ENCODE measurements at regions not wholly inside any gene's neighbourhood (a gene's known extent, or its start where the extent isn't known, plus 50 kb on each side); places are given as distances from the start of the nearest gene placed in this dataset.

DNA sequence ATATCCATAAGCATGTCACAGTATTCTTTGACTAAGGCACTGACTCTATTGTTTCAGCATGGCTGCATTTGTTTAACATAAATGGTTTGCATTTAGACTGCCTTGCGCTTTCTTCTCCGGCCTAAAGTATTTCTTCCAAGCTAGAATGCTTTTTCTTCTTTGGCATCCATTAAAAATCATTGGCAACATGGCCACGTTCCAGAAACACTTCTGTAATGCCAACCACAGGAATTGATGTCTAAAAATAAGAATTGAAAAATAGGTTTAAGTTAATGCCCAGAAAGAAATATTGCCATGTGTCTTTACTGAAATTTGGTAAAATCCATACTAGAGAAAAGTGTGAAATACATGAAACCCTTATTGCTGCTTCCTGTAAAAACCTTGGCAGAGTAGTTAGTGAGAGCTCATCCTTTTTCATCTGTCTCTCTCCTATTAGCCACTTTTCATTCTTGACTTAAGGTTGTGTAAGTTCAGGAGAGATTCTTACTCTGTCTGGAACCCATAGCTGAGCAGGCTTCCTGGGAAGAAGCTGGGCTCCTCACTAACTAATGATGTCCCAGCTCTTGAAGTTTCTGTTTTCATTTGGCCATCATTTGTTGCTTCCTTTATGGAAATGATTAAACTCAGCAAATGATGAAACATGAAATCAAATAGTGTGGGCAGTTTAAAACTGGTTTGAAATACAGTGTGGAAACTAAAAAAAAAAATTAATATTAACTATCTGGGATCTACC, 58.2 kb upstream of the RPS23 start:
- Histone ChIP-seq H3K27me3 (ENCODE audit: insufficient read depth, poor library complexity, severe bottlenecking) (no peaks in the 10 kb centered on the region), H3K4me3 (ENCODE audit: severe bottlenecking) (no peak overlapping the region), H3K36me3 (ENCODE audit: low read depth) (no peaks in the 10 kb centered on the region), H3K9me3 (ENCODE audit: severe bottlenecking) (no peaks in the 10 kb centered on the region), H3K27ac (ENCODE audit: poor library complexity, severe bottlenecking) (no peak overlapping the region), H3K4me1 (ENCODE audit: insufficient read depth, poor library complexity, severe bottlenecking) (no peaks in the 10 kb centered on the region)
- TF ChIP-seq, protein P1, sequence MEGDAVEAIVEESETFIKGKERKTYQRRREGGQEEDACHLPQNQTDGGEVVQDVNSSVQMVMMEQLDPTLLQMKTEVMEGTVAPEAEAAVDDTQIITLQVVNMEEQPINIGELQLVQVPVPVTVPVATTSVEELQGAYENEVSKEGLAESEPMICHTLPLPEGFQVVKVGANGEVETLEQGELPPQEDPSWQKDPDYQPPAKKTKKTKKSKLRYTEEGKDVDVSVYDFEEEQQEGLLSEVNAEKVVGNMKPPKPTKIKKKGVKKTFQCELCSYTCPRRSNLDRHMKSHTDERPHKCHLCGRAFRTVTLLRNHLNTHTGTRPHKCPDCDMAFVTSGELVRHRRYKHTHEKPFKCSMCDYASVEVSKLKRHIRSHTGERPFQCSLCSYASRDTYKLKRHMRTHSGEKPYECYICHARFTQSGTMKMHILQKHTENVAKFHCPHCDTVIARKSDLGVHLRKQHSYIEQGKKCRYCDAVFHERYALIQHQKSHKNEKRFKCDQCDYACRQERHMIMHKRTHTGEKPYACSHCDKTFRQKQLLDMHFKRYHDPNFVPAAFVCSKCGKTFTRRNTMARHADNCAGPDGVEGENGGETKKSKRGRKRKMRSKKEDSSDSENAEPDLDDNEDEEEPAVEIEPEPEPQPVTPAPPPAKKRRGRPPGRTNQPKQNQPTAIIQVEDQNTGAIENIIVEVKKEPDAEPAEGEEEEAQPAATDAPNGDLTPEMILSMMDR (IDR thresholded peaks at IDR 0.05; ENCODE audit: poor library complexity, severe bottlenecking), result no peak
- DNase-seq (ENCODE audit: low spot score), result no peak
- no peak for ATAC-seq (ENCODE audit: low read depth)

DNA sequence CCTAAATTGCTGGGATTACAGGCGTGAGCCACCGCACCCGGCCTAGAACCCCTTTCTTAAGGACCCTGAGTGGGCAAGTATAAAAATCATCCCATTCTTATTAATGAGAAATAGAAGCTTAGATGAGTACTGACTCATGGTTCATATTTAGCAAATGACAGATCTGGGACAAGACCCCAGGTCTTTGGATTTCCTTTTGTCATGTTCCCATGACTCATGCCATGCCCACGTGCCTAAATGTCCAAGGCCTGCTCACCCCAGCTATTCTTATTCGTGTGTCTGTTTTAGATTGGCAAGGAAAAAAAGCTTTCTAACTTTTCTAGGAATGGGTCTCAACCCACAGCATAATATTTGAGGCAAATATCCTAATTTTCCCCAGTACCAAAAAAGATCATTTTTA, 57.7 kb upstream of the RPS23 start:
- Histone ChIP-seq H3K4me1 (ENCODE audit: insufficient read depth, poor library complexity, severe bottlenecking) (no peaks in the 10 kb centered on the region), H3K4me3 (ENCODE audit: severe bottlenecking) (no peak overlapping the region), H3K36me3 (ENCODE audit: low read depth) (no peaks in the 10 kb centered on the region), H3K27me3 (ENCODE audit: insufficient read depth, poor library complexity, severe bottlenecking) (no peaks in the 10 kb centered on the region), H3K9me3 (ENCODE audit: severe bottlenecking) (no peaks in the 10 kb centered on the region), H3K27ac (ENCODE audit: poor library complexity, severe bottlenecking) (no peak overlapping the region)
- no peak for DNase-seq (ENCODE audit: low spot score)
- ATAC-seq (ENCODE audit: low read depth), result no peak
- TF ChIP-seq, protein P1 (IDR thresholded peaks at IDR 0.05; ENCODE audit: poor library complexity, severe bottlenecking), result no peak

DNA sequence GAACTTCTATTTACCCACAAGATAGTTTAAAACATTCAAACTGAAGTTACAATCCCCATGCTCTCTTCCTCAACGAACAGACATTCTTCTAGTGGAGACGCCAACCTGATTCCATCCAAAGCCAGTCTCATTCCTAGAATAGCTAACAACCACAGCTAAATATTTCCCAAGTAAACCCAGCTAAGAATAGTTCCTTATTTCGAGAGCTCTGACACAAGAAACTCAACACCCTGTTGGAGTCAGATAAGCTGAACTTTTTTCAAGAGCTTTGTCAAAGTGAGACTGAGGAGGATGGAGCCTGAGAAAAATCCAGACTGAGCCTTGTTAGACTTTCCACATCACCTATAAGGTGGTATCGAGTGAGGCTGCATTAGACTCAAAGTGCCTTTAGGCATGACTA, 56.7 kb upstream of the RPS23 start:
- Histone ChIP-seq H3K27me3 (ENCODE audit: insufficient read depth, poor library complexity, severe bottlenecking) (no peaks in the 10 kb centered on the region), H3K4me3 (ENCODE audit: severe bottlenecking) (no peak overlapping the region), H3K4me1 (ENCODE audit: insufficient read depth, poor library complexity, severe bottlenecking) (no peaks in the 10 kb centered on the region), H3K9me3 (ENCODE audit: severe bottlenecking) (no peaks in the 10 kb centered on the region), H3K27ac (ENCODE audit: poor library complexity, severe bottlenecking) (no peak overlapping the region), H3K36me3 (ENCODE audit: low read depth) (no peaks in the 10 kb centered on the region)
- no peak for DNase-seq (ENCODE audit: low spot score)
- ATAC-seq (ENCODE audit: low read depth), result no peak
- TF ChIP-seq, protein P1 (IDR thresholded peaks at IDR 0.05; ENCODE audit: poor library complexity, severe bottlenecking), result no peak

DNA sequence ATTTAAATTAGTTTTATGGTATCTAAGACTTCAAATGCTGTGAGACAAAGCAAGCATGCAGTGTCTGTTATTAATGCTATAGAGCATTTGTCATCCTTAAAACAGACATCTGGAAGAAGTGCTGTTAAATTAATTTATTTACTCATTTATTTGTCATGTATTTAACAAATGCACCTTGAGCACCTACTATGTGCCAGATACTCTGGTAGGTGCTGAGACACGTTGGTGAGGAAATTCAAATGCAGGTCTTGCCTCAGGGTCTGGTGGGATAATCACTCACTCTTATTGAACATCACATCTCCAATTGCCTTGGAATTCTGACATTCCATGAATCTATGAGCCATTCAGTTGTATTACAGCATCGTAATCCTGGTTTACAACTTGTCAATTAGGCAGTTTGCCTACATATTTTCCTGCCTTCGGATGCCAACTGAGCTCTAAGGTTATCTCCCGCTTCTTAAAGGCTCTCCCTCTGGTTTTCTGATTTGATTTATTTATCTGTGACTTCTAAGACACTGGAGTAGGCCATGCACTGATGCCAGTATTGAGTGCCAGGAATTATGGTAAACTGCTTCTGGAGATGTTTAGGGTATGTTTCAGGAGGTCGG, 56.0 kb upstream of the RPS23 start:
- ATAC-seq (ENCODE audit: low read depth), result no peak
- Histone ChIP-seq H3K27me3 (ENCODE audit: insufficient read depth, poor library complexity, severe bottlenecking) (no peaks in the 10 kb centered on the region), H3K4me3 (ENCODE audit: severe bottlenecking) (no peak overlapping the region), H3K36me3 (ENCODE audit: low read depth) (no peaks in the 10 kb centered on the region), H3K9me3 (ENCODE audit: severe bottlenecking) (no peaks in the 10 kb centered on the region), H3K4me1 (ENCODE audit: insufficient read depth, poor library complexity, severe bottlenecking) (no peaks in the 10 kb centered on the region), H3K27ac (ENCODE audit: poor library complexity, severe bottlenecking) (no peak overlapping the region)
- no peak for DNase-seq (ENCODE audit: low spot score)
- TF ChIP-seq, protein P1 (IDR thresholded peaks at IDR 0.05; ENCODE audit: poor library complexity, severe bottlenecking), result no peak

Measured in RWPE2 (cell line).